ENCODE measurements at regions not wholly inside any gene's neighbourhood (a gene's known extent, or its start where the extent isn't known, plus 50 kb on each side); places are given as distances from the start of the nearest gene placed in this dataset.

- TF ChIP-seq TAF1 (conservative IDR thresholded peaks at IDR 0.05), result no peak
- TF ChIP-seq YY1 (IDR thresholded peaks at IDR 0.05), result no peak
Observed at GRCh38 chr4:26264109-26264508, 56.7 kb upstream of the RBPJ start.

Data from liver (tissue), 2 donors.